Ascending aorta (tissue), 2 donors: ENCODE measurements at regions not wholly inside any gene's neighbourhood (a gene's known extent, or its start where the extent isn't known, plus 50 kb on each side); places are given as distances from the start of the nearest gene placed in this dataset.

Source experiments
- DNase-seq, 2 donors: peaks; one replicate each; pipeline ENCODE4 v3.0.0-alpha.2; 2019; ENCODE audit warnings: low spot score in 2 of 2
- H3K27ac ChIP-seq, 2 donors: fragments of 200-600 bp; sonication (generic); one replicate each; pipeline ENCODE4 v1.5.1; 2016 to 2017; ENCODE audit warnings: mild to moderate bottlenecking in 1 of 2
- H3K27me3 ChIP-seq: fragments of 200-600 bp; sonication (generic); one replicate; pipeline ENCODE4 v1.5.1; 2017
- H3K36me3 ChIP-seq, 2 donors: fragments of 200-600 bp; sonication (generic); one replicate each; pipeline ENCODE4 v1.5.1; 2016
- H3K4me1 ChIP-seq, 2 donors: fragments of 200-600 bp; sonication (generic); one replicate each; pipeline ENCODE4 v1.5.1; 2016 to 2017; ENCODE audit warnings: mild to moderate bottlenecking in 1 of 2
- H3K4me3 ChIP-seq, 2 donors: fragments of 200-600 bp; sonication (generic); one replicate each; pipeline ENCODE4 v1.5.1; 2016 to 2017; ENCODE audit warnings: mild to moderate bottlenecking in 1 of 2
- H3K9me3 ChIP-seq, 2 donors: fragments of 200-600 bp; sonication (generic); one replicate each; pipeline ENCODE4 v1.5.1; 2016
- intact Hi-C: fragments of 100-400 bp; cut with DNase I; formaldehyde crosslinking; loops from one replicate; pipeline ENCODE4 v1.15.1; 2023
- TF ChIP-seq, protein P1 (sequence below), 3 experiments: fragments of 200-600 bp in 2 of 3; fragments of 450-650 bp in 1 of 3; sonication (generic) in 2 of 3; IDR thresholded peaks; one replicate each; pipeline ENCODE4 v1.5.1; 2016 to 2019; ENCODE audit warnings: antibody characterized with exemption in 3 of 3, mild to moderate bottlenecking in 1 of 3, moderate library complexity in 1 of 3

DNA sequence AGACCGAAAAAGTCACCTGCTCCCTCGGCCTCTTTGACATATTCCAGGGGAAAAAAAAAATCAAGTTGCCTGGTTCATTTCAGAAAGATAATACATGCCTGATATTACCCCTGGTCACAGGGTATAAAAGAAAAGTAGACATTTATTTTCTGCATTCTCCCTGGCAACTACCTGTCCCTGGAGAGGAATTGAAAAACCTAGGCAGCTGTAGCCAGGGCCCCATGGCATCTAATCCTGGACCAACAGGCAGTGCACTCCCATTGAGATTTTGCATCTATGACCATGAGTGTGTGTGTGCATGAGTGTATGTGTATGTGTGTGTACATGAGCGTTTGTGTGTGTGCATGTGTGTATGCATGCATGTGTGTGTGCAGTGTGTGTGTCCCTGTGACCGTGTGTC is 338.2 kb upstream of the PFKP start:
- Histone ChIP-seq H3K4me1 (no peaks in the 10 kb centered on the region), H3K9me3 (no peaks in the 10 kb centered on the region), H3K36me3 (no peaks in the 10 kb centered on the region), H3K27ac (no peak overlapping the region), H3K27me3 (no peaks in the 10 kb centered on the region), H3K4me3 (no peak overlapping the region)
- intact Hi-C loops: no loop called here
- TF ChIP-seq, protein P1, sequence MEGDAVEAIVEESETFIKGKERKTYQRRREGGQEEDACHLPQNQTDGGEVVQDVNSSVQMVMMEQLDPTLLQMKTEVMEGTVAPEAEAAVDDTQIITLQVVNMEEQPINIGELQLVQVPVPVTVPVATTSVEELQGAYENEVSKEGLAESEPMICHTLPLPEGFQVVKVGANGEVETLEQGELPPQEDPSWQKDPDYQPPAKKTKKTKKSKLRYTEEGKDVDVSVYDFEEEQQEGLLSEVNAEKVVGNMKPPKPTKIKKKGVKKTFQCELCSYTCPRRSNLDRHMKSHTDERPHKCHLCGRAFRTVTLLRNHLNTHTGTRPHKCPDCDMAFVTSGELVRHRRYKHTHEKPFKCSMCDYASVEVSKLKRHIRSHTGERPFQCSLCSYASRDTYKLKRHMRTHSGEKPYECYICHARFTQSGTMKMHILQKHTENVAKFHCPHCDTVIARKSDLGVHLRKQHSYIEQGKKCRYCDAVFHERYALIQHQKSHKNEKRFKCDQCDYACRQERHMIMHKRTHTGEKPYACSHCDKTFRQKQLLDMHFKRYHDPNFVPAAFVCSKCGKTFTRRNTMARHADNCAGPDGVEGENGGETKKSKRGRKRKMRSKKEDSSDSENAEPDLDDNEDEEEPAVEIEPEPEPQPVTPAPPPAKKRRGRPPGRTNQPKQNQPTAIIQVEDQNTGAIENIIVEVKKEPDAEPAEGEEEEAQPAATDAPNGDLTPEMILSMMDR (IDR thresholded peaks at IDR 0.05): no peak
- DNase-seq: no peak

DNA sequence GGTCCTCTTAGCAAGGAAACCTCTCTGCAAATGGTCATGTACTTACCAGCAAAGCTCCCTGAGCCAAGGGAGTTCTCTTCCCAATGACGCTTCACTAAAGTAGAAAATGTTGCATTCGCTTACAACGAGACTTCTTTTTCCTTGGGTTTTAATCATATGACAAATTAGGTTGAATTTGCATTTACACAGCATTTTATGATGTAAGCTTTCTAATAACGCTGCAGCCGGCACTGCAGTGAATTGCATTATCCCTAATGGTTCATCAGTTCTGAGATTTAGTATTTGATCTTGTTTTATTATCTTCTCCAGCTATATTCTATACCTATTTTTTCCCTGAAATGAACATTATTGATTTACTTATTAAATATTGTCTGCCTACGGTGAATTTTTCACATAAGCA is 339.3 kb upstream of the PFKP start:
- TF ChIP-seq, protein P1 (IDR thresholded peaks at IDR 0.05): no peak
- intact Hi-C loops: no loop called here

DNA sequence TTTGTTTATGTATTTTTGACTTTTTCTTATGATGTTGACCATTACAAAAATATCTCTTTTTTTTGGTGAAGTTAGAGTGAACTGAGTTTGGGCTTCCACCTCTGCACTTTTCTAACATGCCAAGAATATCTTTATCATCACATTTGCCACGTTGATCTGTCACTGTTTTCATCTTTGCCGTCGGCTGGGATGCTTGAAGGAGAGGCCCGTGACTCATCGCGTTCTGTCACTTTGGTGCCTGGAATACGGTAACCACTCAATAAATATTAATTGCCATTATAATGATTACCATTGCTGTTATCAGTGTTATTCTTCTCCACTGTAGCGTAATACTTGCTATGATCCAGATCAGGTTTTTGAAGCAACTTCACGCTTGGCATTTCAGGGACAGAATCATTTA is 350.8 kb upstream of the PFKP start:
- Histone ChIP-seq H3K4me1 (no peaks in the 10 kb centered on the region), H3K27ac (no peak overlapping the region), H3K27me3 (no peaks in the 10 kb centered on the region), H3K4me3 (no peak overlapping the region), H3K9me3 (no peaks in the 10 kb centered on the region), H3K36me3 (no peaks in the 10 kb centered on the region)
- DNase-seq: no peak
- intact Hi-C loops: no loop called here
- TF ChIP-seq, protein P1 (IDR thresholded peaks at IDR 0.05): no peak

More for the DNA sequence above, 339.3 kb upstream of the PFKP start:
- no peak for DNase-seq
- no peaks in the 10 kb centered on the region for H3K4me1 ChIP-seq
- H3K4me3 ChIP-seq: no peak overlapping the region
- H3K27ac ChIP-seq: no peak overlapping the region
- no peaks in the 10 kb centered on the region for H3K9me3 ChIP-seq
- no peaks in the 10 kb centered on the region for H3K27me3 ChIP-seq
- no peaks in the 10 kb centered on the region for H3K36me3 ChIP-seq

DNA sequence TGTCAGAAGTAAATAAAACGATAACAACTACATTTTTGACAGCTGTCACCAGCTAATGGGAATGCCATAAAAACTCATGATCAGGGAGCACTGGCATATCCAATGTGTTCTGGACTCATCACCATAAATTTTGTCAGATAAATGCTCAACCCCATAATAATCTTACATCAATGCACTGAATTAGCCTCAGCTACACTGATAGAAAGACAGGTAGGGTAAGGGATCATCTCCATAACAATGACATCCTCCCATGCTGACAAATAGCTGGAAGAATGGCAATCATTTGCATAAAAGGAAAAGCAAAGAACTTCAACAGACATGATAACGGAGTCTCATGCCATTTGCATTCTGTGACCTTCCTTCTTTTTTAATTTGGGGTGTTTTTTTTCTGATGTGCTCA is 352.8 kb upstream of the PFKP start:
- TF ChIP-seq, protein P1 (IDR thresholded peaks at IDR 0.05): no peak
- no peaks in the 10 kb centered on the region for H3K9me3 ChIP-seq
- intact Hi-C loops: no loop called here
- H3K4me3 ChIP-seq: no peak overlapping the region
- no peaks in the 10 kb centered on the region for H3K4me1 ChIP-seq
- H3K27me3 ChIP-seq: no peaks in the 10 kb centered on the region
- no peak overlapping the region for H3K27ac ChIP-seq
- DNase-seq: no peak
- no peaks in the 10 kb centered on the region for H3K36me3 ChIP-seq

DNA sequence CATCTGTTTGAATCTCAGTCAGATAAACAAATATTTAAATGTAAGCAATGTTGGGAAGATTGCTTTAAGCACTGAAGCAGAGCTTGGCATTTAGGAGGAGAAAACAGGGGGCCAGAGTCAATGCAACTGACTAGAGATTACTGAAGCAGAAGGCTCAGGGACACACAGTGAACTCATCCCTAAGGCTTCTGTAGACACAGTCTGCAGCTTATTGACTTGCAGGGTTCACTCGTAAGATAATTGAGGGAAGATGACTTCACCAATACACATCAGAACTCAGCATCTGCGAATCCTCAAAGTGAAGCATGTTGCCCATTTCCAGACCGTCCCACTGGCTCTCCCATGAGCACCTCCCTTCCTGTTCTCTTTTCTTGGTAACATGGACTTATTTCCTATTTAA is 363.4 kb upstream of the PFKP start:
- intact Hi-C loops: no loop called here
- TF ChIP-seq, protein P1 (IDR thresholded peaks at IDR 0.05): no peak
- H3K4me3 ChIP-seq: no peak overlapping the region

GRCh38 chr10:2701802-2702201 is 365.5 kb upstream of the PFKP start:
- Histone ChIP-seq H3K9me3 (no peaks in the 10 kb centered on the region), H3K4me3 (no peak overlapping the region), H3K27ac (no peak overlapping the region), H3K36me3 (no peaks in the 10 kb centered on the region), H3K4me1 (no peaks in the 10 kb centered on the region), H3K27me3 (no peaks in the 10 kb centered on the region)
- TF ChIP-seq, protein P1 (IDR thresholded peaks at IDR 0.05): no peak
- intact Hi-C loops: no loop called here
- DNase-seq: no peak

More for the DNA sequence above, 363.4 kb upstream of the PFKP start:
- H3K27me3 ChIP-seq: no peaks in the 10 kb centered on the region
- no peak overlapping the region for H3K27ac ChIP-seq
- no peaks in the 10 kb centered on the region for H3K4me1 ChIP-seq
- H3K36me3 ChIP-seq: no peaks in the 10 kb centered on the region
- DNase-seq: no peak
- H3K9me3 ChIP-seq: peaks cover 0 to 6% of the 10 kb centered on the region in 2 donors
